Small intestine (tissue), 7 donors: ENCODE measurements at regions not wholly inside any gene's neighbourhood (a gene's known extent, or its start where the extent isn't known, plus 50 kb on each side); places are given as distances from the start of the nearest gene placed in this dataset.
"Not testable (repeated sequence)": the region's sequence is repeated elsewhere in the genome, so short reads cannot be mapped to it uniquely, and the experiment has no call there.

ENCODE experiments used
- DNase-seq, 2 donors: peaks; one replicate each; pipeline versions ENCODE4 v3.0.0 to v3.0.0-alpha.2; 2013
- FAIRE-seq: peaks from 2 replicates; lab custom pipeline; 2012; peaks lifted over from hg19 to GRCh38; lab: Jason Lieb, UNC
- H3K27ac ChIP-seq, 3 donors: one replicate each; pipeline ENCODE4 v1.5.1; 2013; ENCODE audit warnings: low read length in 2 of 3, mild to moderate bottlenecking in 2 of 3, control low read depth in 1 of 3, inconsistent platforms in 1 of 3, low read depth in 1 of 3, moderate library complexity in 1 of 3
- H3K27me3 ChIP-seq, 3 donors: one replicate each; pipeline ENCODE4 v1.6.1; 2013; ENCODE audit warnings: low read length in 3 of 3, inconsistent platforms in 1 of 3; ENCODE audit not compliant: control insufficient read depth in 3 of 3, insufficient read depth in 3 of 3
- H3K36me3 ChIP-seq, 3 donors: one replicate each; pipeline ENCODE4 v1.6.1; 2013; ENCODE audit warnings: low read length in 3 of 3, inconsistent platforms in 1 of 3, low read depth in 1 of 3, mild to moderate bottlenecking in 1 of 3, moderate library complexity in 1 of 3; ENCODE audit not compliant: control insufficient read depth in 3 of 3, insufficient read depth in 2 of 3
- H3K4me1 ChIP-seq, 3 donors: one replicate each; pipeline ENCODE4 v1.6.1; 2013; ENCODE audit warnings: low read length in 2 of 3, inconsistent platforms in 1 of 3, low read depth in 1 of 3, mild to moderate bottlenecking in 1 of 3, moderate library complexity in 1 of 3; ENCODE audit not compliant: control insufficient read depth in 3 of 3, insufficient read depth in 2 of 3
- H3K4me3 ChIP-seq, 3 donors: one replicate each; pipeline ENCODE4 v1.5.1; 2013; ENCODE audit warnings: low read length in 3 of 3, control low read depth in 1 of 3, inconsistent platforms in 1 of 3, low read depth in 1 of 3, mild to moderate bottlenecking in 1 of 3, moderate library complexity in 1 of 3
- H3K9me3 ChIP-seq, 2 donors: one replicate each; pipeline ENCODE4 v1.6.1; 2013; ENCODE audit warnings: low read depth in 1 of 2, low read length in 1 of 2; ENCODE audit not compliant: control insufficient read depth in 2 of 2, insufficient read depth in 1 of 2
- WGBS, 3 donors: extraction: QIAGEN DNeasy Blood & Tissue Kit; methylation state at CpG; one replicate each; pipeline ENCODE4 v1.1.7; 2013; 5-methylcytosine and 5-hydroxymethylcytosine counted together
- donor health status: healthy with polysubstance abuse.
- donor health status: control.
- donor health status: control.
- donor health status: Bipolar disorder and iron deficiency.
- donor health status: healthy.

- Histone ChIP-seq H3K4me1 (no peaks in the 10 kb centered on the region), H3K27me3 (no peaks in the 10 kb centered on the region), H3K4me3 (no peak overlapping the region), H3K27ac (no peak overlapping the region), H3K9me3 (no peaks in the 10 kb centered on the region), H3K36me3 (no peaks in the 10 kb centered on the region)
- FAIRE-seq (no peak), DNase-seq (no peak)
- 57 to 90% (median 72%) methylated on average over 2 of the region's 2 CpGs for WGBS, 3 donors
These were observed 123.6 kb upstream of the BEND6 start for GRCh38 chr6:56831334-56831733.

GRCh38 chr6:56827908-56828649 is 126.8 kb upstream of the BEND6 start:
- FAIRE-seq, result no peak
- Histone ChIP-seq H3K4me3 (no peak overlapping the region), H3K4me1 (no peaks in the 10 kb centered on the region), H3K9me3 (no peaks in the 10 kb centered on the region), H3K27ac (no peak overlapping the region), H3K27me3 (no peaks in the 10 kb centered on the region), H3K36me3 (no peaks in the 10 kb centered on the region)
- WGBS, 3 donors, result 69 to 86% (median 82%) methylated on average over 2 of the region's 2 CpGs
- no peak for DNase-seq

GRCh38 chr6:56824431-56824830 is 130.5 kb upstream of the BEND6 start:
- not testable (repeated sequence) for H3K36me3 ChIP-seq, H3K9me3 ChIP-seq, H3K27me3 ChIP-seq, H3K27ac ChIP-seq, H3K4me3 ChIP-seq, H3K4me1 ChIP-seq, DNase-seq, FAIRE-seq
- WGBS, 3 donors, result 92 to 94% (median 93%) methylated on average over 21 to 26 of the region's 26 CpGs

GRCh38 chr6:56821005-56821432 is 133.9 kb upstream of the BEND6 start:
- FAIRE-seq, result no peak
- Histone ChIP-seq H3K27me3 (no peaks in the 10 kb centered on the region), H3K4me1 (no peaks in the 10 kb centered on the region), H3K36me3 (no peaks in the 10 kb centered on the region), H3K4me3 (no peak overlapping the region), H3K9me3 (no peaks in the 10 kb centered on the region), H3K27ac (no peak overlapping the region)
- 45 to 56% (median 49%) methylated on average over 3 of the region's 3 CpGs for WGBS, 3 donors
- DNase-seq, result no peak

DNA sequence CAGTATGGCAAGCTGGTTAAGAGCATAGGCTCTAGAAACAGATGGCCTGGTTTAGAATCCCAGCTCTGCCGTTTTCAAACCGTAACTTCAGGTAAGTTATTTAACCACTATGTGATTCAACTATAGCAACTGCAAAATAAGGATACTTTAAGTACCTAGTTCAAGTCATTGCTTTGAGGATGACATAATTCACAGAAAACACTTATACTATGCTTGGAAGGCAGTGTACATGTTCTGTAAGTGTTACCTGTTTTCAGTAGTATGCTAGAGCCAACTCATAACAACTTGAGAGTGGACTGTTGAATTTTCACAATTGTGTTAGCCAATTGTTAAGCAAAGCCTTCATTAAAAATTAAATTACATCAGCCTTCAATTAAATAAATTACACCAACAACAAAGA is 134.8 kb upstream of the BEND6 start:
- Histone ChIP-seq H3K27ac (no peak overlapping the region), H3K27me3 (no peaks in the 10 kb centered on the region), H3K4me3 (no peak overlapping the region), H3K36me3 (no peaks in the 10 kb centered on the region), H3K4me1 (no peaks in the 10 kb centered on the region), H3K9me3 (no peaks in the 10 kb centered on the region)
- FAIRE-seq, result no peak
- DNase-seq, result no peak
- WGBS, 3 donors, result 85 to 94% (median 85%) methylated on average over 2 of the region's 2 CpGs

DNA sequence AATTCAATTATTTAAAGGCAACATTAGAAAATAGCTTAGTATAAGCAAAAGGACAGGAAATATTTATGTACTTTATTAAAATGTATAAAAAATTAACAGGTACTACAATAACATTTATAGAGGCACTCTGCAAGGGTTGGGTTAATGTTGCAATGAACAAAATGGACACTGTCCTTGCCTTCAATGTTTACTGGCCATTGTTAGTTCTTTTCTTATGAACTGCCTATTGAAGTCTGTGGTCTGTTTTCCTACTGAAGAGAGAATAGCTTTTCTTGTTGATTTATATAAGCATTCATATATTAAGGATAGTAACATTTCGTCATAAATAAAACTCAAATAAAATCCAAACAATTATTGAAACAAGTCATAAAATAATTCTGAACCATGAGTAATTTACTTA is 135.3 kb upstream of the BEND6 start:
- FAIRE-seq (no peak), DNase-seq (no peak)
- H3K9me3 ChIP-seq, result no peaks in the 10 kb centered on the region
- no peaks in the 10 kb centered on the region for H3K36me3 ChIP-seq
- H3K4me3 ChIP-seq, result no peak overlapping the region
- H3K27ac ChIP-seq, result no peak overlapping the region
- H3K4me1 ChIP-seq, result no peaks in the 10 kb centered on the region
- H3K27me3 ChIP-seq, result no peaks in the 10 kb centered on the region
- 50 to 87% (median 57%) methylated on average over 1 of the region's 1 CpG for WGBS, 3 donors

GRCh38 chr6:56816370-56816769 is 138.5 kb upstream of the BEND6 start:
- Histone ChIP-seq H3K4me3 (no peak overlapping the region), H3K9me3 (no peaks in the 10 kb centered on the region), H3K27me3 (no peaks in the 10 kb centered on the region), H3K27ac (no peak overlapping the region), H3K36me3 (no peaks in the 10 kb centered on the region), H3K4me1 (no peaks in the 10 kb centered on the region)
- 33 to 64% (median 50%) methylated on average over 5 of the region's 5 CpGs for whole genome bisulfite sequencing, 3 donors
- no peak for FAIRE-seq
- DNase-seq, result no peak

DNA sequence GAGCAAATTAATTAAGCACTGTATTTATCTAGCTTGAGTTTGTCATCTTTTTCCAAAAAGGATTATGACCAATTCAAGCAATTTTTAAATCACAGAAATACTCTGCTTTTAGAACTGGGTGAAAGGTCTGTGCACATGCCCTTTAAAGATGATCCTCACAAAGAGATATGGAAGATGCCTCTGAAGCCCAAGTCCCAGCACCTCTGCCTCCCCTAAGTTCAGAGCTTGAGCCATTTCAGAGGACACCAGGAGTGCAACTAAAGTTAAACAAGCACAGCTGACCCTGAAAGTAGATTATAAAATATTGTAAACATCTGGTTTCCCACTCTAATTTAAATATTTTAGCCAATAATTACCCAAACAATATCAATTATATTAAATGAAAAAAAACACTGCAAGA is 139.5 kb upstream of the BEND6 start:
- DNase-seq (no peak), FAIRE-seq (no peak)
- Histone ChIP-seq H3K9me3 (no peaks in the 10 kb centered on the region), H3K4me3 (no peak overlapping the region), H3K27ac (no peak overlapping the region), H3K36me3 (no peaks in the 10 kb centered on the region), H3K4me1 (no peaks in the 10 kb centered on the region), H3K27me3 (no peaks in the 10 kb centered on the region)

DNA sequence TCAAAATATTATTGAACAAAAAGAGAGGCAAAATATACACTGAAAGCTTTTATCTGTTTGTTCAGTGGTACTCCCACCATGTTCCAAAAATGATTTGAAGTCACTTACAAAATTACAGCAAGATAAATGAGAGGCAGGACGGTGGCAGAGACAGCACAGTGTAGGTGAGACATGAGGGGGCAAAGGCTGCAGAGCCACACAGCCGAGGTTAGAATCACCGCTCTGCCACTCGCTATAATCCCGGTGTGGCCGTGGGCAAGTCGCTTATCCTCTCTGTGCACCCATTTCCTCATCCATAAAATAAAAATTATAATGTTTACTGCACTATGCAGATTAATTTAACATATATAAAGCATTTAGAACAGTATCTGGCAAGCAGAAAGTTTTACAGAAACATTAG is 140.1 kb upstream of the BEND6 start:
- Histone ChIP-seq H3K36me3 (no peaks in the 10 kb centered on the region), H3K4me1 (no peaks in the 10 kb centered on the region), H3K27me3 (no peaks in the 10 kb centered on the region), H3K9me3 (no peaks in the 10 kb centered on the region), H3K4me3 (no peak overlapping the region), H3K27ac (no peak overlapping the region)
- DNase-seq (no peak), FAIRE-seq (no peak)
- WGBS, 3 donors, result 63 to 84% (median 68%) methylated on average over 7 of the region's 7 CpGs
